ENCODE measurements at regions not wholly inside any gene's neighbourhood (a gene's known extent, or its start where the extent isn't known, plus 50 kb on each side); places are given as distances from the start of the nearest gene placed in this dataset.
A peak's percentile ranks its signal among the peaks of the same experiment; 100 is the strongest.

DNA sequence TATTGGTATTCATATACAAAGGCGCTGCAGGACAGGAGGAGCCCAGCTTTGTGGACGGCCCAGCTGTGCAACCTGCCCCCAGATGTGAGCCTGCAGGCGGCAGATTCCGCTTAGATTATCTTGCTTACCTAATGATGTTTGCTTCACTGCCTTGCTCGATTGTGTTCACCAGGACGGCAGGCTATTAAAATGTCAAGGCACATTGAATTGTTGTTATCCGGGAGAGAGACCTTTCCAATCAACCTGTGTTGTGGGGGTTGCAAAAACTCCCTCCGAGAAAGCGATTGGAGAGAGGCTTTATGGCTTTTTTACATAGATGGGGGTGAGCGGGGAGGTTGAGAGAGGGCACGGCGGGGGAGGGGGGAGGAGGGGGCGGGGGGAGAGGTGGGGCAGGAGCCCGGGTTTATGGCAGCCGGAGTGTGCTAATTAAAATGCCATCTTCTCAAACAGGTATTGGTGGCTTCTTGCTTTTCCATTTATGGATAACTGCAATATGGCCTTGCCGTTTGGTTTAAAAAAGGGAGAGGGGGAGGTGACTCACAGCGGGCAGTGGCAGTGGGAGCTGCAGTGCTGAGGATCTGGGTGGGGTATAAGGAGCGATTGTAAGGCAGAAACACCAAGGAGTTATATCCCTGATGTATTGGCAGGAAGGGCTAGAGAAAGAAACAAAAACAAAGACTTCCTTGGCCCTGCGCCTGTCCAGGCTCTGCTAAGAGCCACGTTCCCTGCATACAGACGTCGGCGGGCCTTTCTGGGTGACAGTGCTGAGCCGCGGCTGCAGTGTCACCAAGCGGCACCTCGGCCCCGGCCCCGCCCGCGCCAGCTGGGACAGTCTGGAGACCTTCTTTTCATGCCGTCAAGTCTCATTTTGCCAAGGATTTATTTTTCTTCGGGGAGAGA lies 97.2 kb downstream of the INSIG2 start:
- no peak for DNase-seq (ENCODE audit: low read depth, low spot score)
- TF ChIP-seq, protein P1, sequence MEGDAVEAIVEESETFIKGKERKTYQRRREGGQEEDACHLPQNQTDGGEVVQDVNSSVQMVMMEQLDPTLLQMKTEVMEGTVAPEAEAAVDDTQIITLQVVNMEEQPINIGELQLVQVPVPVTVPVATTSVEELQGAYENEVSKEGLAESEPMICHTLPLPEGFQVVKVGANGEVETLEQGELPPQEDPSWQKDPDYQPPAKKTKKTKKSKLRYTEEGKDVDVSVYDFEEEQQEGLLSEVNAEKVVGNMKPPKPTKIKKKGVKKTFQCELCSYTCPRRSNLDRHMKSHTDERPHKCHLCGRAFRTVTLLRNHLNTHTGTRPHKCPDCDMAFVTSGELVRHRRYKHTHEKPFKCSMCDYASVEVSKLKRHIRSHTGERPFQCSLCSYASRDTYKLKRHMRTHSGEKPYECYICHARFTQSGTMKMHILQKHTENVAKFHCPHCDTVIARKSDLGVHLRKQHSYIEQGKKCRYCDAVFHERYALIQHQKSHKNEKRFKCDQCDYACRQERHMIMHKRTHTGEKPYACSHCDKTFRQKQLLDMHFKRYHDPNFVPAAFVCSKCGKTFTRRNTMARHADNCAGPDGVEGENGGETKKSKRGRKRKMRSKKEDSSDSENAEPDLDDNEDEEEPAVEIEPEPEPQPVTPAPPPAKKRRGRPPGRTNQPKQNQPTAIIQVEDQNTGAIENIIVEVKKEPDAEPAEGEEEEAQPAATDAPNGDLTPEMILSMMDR (IDR thresholded peaks at IDR 0.05; ENCODE audit: insufficient read depth, low read length, missing control alignments), result no peak
- peak overlapping the region; percentile 64 for H3K4me3 ChIP-seq (ENCODE audit: low read depth, low read length)
- POLR2A ChIA-PET, result no interaction called here
- CTCF ChIA-PET, result interaction anchor here (0.9 to 4.1 kb wide), 4 partner anchors 17 to 679 kb away, joined by 3 to 17 read pairs (median 4); no protein-coding TSS in a partner anchor

DNA sequence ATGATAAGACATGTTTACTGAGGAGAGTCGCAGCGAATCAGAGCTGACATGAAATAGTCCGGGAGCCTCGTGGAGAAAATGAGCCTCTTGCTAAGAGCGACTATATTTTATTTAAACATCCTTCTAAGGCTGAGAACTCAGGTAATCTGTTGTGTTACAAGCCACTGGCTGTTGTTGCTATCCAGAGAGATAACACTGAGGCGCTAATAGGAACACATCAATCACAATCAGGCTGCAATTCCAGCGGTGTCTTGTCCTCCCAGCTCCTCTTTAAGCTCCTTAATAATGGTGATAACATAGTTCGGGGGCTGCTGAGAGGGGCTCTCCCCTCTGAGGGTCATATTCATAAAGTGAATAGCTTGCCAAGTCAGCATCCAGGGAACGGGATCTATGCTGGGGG lies 95.1 kb downstream of the INSIG2 start:
- DNase-seq (ENCODE audit: low read depth, low spot score), result no peak
- ChIA-PET POLR2A (no interaction called here), CTCF (interaction anchor here (1.3 kb wide), 1 partner anchor 699 kb away, joined by 4 read pairs; no protein-coding TSS in a partner anchor)
- H3K4me3 ChIP-seq (ENCODE audit: low read depth, low read length), result no peak overlapping the region
- TF ChIP-seq, protein P1 (IDR thresholded peaks at IDR 0.05; ENCODE audit: insufficient read depth, low read length, missing control alignments), result no peak

DNA sequence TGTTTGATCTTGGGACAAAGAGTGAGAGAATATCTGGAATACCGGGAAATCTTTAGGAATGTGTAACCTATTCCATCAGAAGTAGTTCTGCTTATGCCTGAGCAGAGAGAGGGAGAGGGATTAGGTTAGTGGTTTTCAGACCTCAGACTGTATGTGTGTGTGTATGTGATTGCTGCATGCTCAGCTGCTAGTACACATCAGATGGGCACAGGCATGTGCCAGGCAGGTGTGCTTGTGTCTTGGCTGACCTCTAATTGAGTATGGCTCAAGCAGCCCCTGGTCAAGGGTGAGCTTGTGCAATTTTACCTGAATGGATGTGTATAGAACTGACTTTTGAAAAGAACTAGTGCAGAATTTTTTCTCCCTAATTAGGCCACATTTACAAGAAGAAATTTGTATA lies 91.2 kb downstream of the INSIG2 start:
- H3K4me3 ChIP-seq (ENCODE audit: low read depth, low read length), result no peak overlapping the region
- ChIA-PET POLR2A (no interaction called here), CTCF (interaction anchor here (1.0 kb wide), 1 partner anchor 8 kb away, joined by 3 read pairs; no protein-coding TSS in a partner anchor)
- TF ChIP-seq, protein P1 (IDR thresholded peaks at IDR 0.05; ENCODE audit: insufficient read depth, low read length, missing control alignments), result no peak
- no peak for DNase-seq (ENCODE audit: low read depth, low spot score)

DNA sequence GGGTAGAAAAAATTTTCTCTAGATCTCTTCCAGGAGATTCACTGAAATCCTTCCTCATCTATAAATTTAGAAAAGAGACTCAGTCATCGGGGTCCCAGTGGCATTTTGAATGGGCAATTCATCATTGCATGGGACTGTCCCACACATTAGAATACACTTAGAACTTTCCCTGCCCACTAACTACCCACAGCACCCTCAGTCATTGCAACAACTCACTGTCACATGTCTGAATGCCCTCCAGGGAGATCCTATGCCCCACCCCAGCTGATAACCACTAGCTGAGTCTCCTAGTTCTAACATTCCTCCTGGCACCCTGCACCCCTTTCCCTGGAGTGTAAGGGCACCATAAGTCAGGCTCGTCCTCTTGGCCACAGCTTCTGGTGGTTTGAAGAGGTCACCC lies 89.6 kb downstream of the INSIG2 start:
- DNase-seq (ENCODE audit: low read depth, low spot score), result no peak
- TF ChIP-seq, protein P1 (IDR thresholded peaks at IDR 0.05; ENCODE audit: insufficient read depth, low read length, missing control alignments), result no peak
- ChIA-PET CTCF (interaction anchor here (0.8 kb wide), 1 partner anchor 134 kb away, joined by 3 read pairs; no protein-coding TSS in a partner anchor), POLR2A (no interaction called here)
- no peak overlapping the region for H3K4me3 ChIP-seq (ENCODE audit: low read depth, low read length)

DNA sequence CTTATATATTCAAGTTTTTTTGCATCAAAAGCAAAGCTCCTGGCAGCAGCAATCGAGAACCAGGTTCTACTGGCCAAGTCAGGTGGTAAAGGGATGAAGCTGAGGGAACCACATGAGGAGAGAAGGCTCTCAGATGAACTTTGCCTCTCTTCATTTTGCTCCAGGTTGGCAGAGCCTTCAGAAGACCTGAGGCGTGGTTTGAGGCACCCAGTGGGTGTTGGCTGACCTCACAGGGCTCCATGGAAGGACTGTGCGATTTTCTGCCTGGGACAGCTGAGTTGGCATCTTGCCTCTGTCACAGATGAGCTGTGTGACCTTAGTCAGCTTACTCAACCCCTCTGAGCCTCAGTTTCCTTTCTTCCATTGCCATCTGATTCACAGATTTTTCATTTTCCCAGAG lies 89.0 kb downstream of the INSIG2 start:
- ChIA-PET CTCF (interaction anchor here (0.8 kb wide), 1 partner anchor 135 kb away, joined by 3 read pairs; no protein-coding TSS in a partner anchor), POLR2A (no interaction called here)
- TF ChIP-seq, protein P1 (IDR thresholded peaks at IDR 0.05; ENCODE audit: insufficient read depth, low read length, missing control alignments), result no peak
- no peak overlapping the region for H3K4me3 ChIP-seq (ENCODE audit: low read depth, low read length)
- DNase-seq (ENCODE audit: low read depth, low spot score), result no peak

DNA sequence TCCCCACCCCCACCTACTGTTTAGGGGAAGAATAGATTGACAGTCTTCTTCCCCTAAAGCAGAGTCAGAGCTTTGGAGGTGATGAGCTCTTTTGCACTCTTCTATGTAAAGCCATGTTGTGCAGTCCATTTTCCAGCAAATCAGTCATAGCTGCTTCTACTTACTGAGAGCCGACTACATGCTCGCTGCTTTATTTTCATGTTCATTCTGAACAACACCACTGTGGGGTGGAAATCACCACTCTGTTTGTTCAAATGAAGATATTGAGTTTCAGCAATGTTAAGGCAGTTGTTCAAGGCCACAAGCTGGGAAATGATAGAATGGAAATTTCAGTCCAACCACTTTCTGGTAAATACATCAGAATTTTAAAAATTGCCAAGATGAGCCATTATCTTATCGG lies 88.3 kb downstream of the INSIG2 start:
- no peak overlapping the region for H3K4me3 ChIP-seq (ENCODE audit: low read depth, low read length)
- ChIA-PET POLR2A (no interaction called here), CTCF (interaction anchor here (0.6 kb wide), 1 partner anchor 131 kb away, joined by 3 read pairs; no protein-coding TSS in a partner anchor)
- DNase-seq (ENCODE audit: low read depth, low spot score), result no peak
- TF ChIP-seq, protein P1 (IDR thresholded peaks at IDR 0.05; ENCODE audit: insufficient read depth, low read length, missing control alignments), result no peak

Measured in AG04449 (cell line).